ENCODE measurements at regions not wholly inside any gene's neighbourhood (a gene's known extent, or its start where the extent isn't known, plus 50 kb on each side); places are given as distances from the start of the nearest gene placed in this dataset.

DNA sequence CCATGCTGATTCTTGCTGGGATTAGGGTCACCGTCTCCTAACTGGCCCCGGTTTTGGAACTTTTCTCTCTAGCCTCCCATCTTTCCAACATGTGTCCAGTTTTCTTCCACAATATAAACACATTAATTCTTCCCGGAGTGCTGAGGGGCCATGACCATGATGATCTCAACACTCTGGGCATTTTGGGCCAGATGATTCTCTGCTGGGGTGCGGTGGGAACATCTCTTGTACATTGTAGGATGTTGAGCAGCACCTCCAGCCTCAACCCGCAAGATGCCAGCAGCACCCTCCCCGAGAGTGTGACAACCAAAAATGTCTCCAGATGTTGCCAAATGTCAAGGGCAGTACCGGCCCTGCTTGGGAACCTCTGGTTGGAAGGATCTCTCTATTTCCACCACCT lies 164.8 kb downstream of the TFAP2C start:
- TF ChIP-seq, protein P1, sequence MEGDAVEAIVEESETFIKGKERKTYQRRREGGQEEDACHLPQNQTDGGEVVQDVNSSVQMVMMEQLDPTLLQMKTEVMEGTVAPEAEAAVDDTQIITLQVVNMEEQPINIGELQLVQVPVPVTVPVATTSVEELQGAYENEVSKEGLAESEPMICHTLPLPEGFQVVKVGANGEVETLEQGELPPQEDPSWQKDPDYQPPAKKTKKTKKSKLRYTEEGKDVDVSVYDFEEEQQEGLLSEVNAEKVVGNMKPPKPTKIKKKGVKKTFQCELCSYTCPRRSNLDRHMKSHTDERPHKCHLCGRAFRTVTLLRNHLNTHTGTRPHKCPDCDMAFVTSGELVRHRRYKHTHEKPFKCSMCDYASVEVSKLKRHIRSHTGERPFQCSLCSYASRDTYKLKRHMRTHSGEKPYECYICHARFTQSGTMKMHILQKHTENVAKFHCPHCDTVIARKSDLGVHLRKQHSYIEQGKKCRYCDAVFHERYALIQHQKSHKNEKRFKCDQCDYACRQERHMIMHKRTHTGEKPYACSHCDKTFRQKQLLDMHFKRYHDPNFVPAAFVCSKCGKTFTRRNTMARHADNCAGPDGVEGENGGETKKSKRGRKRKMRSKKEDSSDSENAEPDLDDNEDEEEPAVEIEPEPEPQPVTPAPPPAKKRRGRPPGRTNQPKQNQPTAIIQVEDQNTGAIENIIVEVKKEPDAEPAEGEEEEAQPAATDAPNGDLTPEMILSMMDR (conservative IDR thresholded peaks at IDR 0.05; ENCODE audit: low read depth, low read length): no peak
- no peak for TF ChIP-seq EZH2 (IDR thresholded peaks at IDR 0.05; ENCODE audit: borderline replicate concordance, low read depth, low read length, poor library complexity, severe bottlenecking)
